HG02588 (cell line): ENCODE measurements at regions not wholly inside any gene's neighbourhood (a gene's known extent, or its start where the extent isn't known, plus 50 kb on each side); places are given as distances from the start of the nearest gene placed in this dataset.
"Not testable (repeated sequence)": the region's sequence is repeated elsewhere in the genome, so short reads cannot be mapped to it uniquely, and the experiment has no call there.

Source experiments
- ATAC-seq: cut with Tn5 transposase; IDR thresholded peaks from one replicate; pipeline ENCODE4 v1.9.1; 2021; ENCODE audit warnings: mild to moderate bottlenecking, moderate library complexity; ENCODE audit not compliant: unreplicated experiment

GRCh38 chr12:27864521-27864920 is 84.5 kb upstream of the MANSC4 start:
- no peak for ATAC-seq

- no peak for ATAC-seq
Measured at GRCh38 chr12:27863839-27864238, 83.8 kb upstream of the MANSC4 start.

- peak; percentile 78 for ATAC-seq
Measured at GRCh38 chr12:27861428-27862167, 81.6 kb upstream of the MANSC4 start.

GRCh38 chr12:27859648-27860047 is 79.6 kb upstream of the MANSC4 start:
- no peak for ATAC-seq

- ATAC-seq = not testable (repeated sequence)
Measured at GRCh38 chr12:27857006-27857405, 77.0 kb upstream of the MANSC4 start.

- ATAC-seq = no peak
Measured at GRCh38 chr12:27852742-27853141, 72.7 kb upstream of the MANSC4 start.
